HG02623 (cell line): ENCODE measurements at regions not wholly inside any gene's neighbourhood (a gene's known extent, or its start where the extent isn't known, plus 50 kb on each side); places are given as distances from the start of the nearest gene placed in this dataset.

Experiments
- ATAC-seq: cut with Tn5 transposase; IDR thresholded peaks from one replicate; pipeline ENCODE4 v1.9.1; 2021; ENCODE audit warnings: moderate library complexity; ENCODE audit not compliant: unreplicated experiment

DNA sequence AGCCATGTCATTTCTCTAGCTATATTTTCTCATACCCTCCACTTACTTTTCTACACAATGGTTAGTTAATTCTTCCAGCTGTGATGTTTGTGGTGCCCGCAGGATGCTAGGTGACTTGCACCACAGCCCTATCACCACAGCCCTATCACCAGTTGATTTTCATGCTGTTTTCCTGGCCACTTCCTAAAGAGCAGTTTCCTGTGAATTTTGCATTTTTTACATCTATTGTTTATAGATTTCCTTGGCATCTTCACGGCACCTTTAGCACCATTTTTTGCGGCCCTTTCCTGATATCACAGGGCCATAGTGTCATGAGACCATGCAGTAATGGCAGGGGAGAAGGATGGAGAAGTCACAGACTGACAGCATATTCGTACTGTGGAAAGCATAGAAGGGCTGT lies 132.9 kb upstream of the PRICKLE2 start:
- ATAC-seq, result no peak

DNA sequence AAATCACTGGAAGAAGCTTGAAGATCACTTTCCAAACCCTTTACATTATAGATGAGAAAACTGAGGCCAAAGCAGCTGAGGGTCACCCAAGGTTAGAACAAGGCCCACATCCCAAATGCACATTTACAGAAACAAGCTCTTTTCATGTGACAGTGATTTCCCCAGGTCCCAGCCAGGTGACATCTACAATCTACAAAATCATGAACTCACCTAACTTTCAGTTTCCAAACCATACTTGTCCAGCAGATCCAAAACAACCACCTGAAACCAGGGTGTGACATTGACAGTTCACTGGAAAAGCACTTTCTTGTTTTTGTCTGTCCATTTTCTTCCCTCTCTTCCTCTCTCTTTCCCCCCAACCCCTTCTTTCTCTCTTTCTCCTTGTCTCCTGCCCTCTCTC lies 132.2 kb upstream of the PRICKLE2 start:
- ATAC-seq, result no peak

GRCh38 chr3:64355401-64355807 lies 130.1 kb upstream of the PRICKLE2 start:
- ATAC-seq, result no peak

- no peak for ATAC-seq
These were observed 129.7 kb upstream of the PRICKLE2 start for GRCh38 chr3:64354956-64355355.

- ATAC-seq, result no peak
These were observed 129.0 kb upstream of the PRICKLE2 start for GRCh38 chr3:64354221-64354620.

- no peak for ATAC-seq
These were observed 128.0 kb upstream of the PRICKLE2 start for GRCh38 chr3:64353226-64353625.

DNA sequence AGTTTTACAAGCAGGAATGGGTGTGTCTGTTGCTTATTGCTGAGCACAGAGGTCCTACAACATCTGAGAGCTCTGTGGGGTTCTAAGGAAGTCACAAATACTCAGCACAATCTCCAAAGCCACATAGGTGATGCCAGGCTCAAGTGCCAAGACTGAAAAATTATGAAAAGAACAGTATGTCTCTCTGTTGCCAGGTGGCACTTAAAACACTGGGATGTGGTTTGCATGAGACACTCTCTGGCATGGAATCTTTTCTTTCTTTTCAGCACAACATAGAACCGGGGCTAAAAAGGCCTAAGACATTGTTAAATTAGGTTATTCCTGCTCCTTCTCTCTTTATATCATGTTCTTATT lies 127.3 kb upstream of the PRICKLE2 start:
- ATAC-seq, result no peak

- no peak for ATAC-seq
These were observed 126.7 kb upstream of the PRICKLE2 start for GRCh38 chr3:64351713-64352638.

DNA sequence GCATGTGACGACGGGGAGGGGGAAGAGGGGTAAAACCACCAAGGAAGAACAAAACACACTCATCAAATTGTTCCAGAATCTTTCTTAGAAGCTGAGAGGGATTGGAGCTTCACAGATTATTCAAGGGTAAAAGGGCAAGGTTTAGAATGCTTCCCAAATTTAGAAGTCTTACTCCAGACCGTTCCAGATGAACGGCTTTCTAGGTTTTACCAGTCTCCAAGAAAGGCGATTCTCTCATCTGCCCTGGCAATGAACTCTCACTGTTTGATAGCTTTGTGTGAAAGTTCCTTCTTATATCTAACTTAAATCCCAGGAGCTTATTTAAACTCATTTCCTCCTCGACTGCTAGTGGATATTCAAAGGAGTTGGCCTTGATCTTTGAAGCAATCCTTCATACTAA lies 124.3 kb upstream of the PRICKLE2 start:
- no peak for ATAC-seq

GRCh38 chr3:64345371-64345770 lies 120.1 kb upstream of the PRICKLE2 start:
- ATAC-seq, result no peak

GRCh38 chr3:64344721-64345207 lies 119.5 kb upstream of the PRICKLE2 start:
- no peak for ATAC-seq

DNA sequence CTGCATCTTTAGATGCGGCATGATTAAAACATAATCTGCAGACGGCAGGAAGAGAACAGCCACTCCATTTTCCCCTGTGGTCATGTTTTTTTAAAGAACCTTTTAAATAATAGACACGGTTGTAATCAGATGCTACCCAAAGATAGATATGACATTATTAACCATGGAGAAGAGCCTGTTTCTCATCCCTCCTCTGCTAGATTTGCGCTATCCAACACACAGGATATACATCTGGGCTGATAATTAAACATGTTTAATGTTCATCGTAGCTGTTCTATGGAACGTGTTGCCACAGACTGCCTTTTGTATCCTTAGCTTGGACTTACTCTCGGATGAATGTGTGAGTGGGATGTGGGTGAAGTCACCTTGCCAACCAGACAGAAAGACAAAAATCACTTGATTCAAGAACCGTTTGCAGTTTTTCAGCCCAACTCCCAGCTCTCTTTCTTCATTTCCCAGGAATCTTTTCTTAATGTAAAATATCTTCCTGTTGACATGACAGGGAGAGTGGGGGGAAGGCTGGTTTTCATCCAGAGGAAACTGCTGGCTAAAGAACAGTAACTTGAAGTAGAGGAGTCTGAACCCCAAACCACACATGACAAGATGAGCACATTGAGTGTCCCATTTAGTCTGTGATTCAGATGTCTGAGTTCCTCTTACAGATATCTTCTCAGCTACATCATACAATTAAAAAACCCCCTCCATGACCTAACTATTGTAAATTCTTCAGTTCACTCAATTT lies 118.6 kb upstream of the PRICKLE2 start:
- no peak for ATAC-seq

- ATAC-seq, result no peak
These were observed 117.8 kb upstream of the PRICKLE2 start for GRCh38 chr3:64342940-64343688.

DNA sequence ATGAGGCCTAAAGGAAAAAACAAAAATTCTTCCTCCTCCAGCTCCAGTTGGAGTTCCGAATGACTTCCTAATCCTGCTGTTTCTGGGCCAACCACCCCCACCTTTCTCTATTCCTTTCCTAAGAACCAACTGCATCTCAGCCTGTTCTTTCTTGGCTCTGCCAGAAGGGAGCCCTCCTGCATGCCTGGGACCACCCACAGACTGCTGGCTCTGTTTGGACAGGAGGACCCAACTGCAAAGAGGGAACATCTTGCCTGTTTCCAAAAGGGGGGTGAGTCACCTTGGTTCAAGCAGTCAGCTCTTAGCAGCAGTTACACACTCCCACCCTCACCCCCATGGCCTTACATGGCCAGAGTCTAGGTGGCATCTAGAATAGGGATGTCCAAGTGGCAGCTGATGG lies 116.0 kb upstream of the PRICKLE2 start:
- ATAC-seq, result no peak

- ATAC-seq, result no peak
These were observed 115.4 kb upstream of the PRICKLE2 start for GRCh38 chr3:64340641-64341101.

- ATAC-seq, result no peak
These were observed 111.2 kb upstream of the PRICKLE2 start for GRCh38 chr3:64336488-64336887.

GRCh38 chr3:64332459-64333350 lies 107.4 kb upstream of the PRICKLE2 start:
- no peak for ATAC-seq

GRCh38 chr3:64331605-64332004 lies 106.3 kb upstream of the PRICKLE2 start:
- ATAC-seq, result no peak

- ATAC-seq, result no peak
These were observed 103.8 kb upstream of the PRICKLE2 start for GRCh38 chr3:64329037-64329436.

DNA sequence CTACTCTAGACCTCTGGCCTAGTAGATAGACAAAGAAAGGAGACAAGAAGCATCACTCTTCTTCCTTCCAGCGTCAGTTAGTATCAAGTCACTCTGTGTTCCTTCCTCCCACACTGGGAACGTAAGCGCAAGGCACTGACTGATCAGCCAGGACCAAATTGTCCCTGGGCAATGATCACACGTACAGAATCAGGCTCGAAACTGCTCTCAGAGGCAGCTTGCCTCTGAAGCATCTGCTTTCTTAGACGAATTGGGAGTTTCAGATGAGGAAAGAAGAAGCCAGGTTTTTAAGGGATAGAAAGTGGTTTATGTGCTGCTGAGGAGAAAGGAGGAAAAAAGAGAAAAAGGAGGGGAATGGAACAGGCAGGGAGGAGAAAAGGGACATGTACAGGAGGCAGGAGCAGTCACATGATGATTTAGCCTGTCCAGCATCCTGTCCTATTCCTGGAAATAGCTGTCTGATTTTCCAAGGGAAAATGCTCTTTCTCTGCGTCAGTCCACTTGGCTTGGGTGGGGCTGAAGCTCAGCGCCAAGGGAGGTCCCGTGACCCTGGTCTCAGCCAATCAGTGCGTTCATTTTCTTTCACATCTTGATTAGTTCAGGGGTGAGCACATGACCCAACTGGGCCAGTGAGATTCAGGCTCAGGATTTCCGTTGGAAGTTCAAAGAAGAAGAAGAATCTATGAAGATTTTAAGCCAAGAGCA lies 102.0 kb upstream of the PRICKLE2 start:
- no peak for ATAC-seq
